GM21423 (cell line): ENCODE measurements at regions not wholly inside any gene's neighbourhood (a gene's known extent, or its start where the extent isn't known, plus 50 kb on each side); places are given as distances from the start of the nearest gene placed in this dataset.
A peak's percentile ranks its signal among the peaks of the same experiment; 100 is the strongest.

Experiments used
- ATAC-seq: cut with Tn5 transposase; IDR thresholded peaks from one replicate; pipeline ENCODE4 v1.9.1; 2021; ENCODE audit warnings: mild to moderate bottlenecking, moderate library complexity; ENCODE audit not compliant: unreplicated experiment

GRCh38 chr1:209341673-209342420, 241.7 kb upstream of the CAMK1G start:
- no peak for ATAC-seq

DNA sequence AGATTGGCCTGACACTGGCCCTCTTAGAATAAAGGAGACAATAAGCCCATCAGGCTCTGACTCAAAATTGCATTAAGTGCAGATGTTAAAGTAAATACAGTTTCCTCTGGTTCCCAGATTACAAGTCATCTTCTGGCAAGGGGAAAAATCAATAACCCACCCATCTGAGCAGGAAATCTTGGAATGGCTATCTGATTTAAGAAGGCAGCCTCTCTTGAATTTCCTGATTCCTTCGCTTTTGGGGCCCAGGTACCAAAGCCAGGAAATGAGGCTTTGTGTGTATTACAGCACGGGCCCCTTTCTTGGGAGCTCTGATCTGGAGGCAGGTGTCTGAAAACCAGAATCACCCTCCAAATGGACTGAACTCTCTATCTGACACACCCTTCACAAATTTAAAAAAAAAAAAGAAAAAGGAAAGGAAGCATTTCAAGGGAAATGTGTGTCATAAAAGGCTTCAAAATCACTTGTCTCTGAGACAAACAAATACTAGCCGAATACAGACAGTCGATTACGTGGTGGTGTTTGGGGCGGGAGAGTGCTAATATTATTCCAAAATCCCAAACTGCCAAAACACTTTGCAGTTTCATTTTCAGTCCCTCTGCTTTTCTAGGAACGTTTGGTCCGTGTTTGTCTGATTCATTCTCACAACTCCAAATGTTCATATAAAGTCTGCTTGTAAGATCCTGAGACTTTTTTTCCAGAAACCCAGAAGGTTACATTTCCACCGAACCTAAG, 240.9 kb upstream of the CAMK1G start:
- no peak for ATAC-seq

GRCh38 chr1:209343511-209343910, 240.0 kb upstream of the CAMK1G start:
- no peak for ATAC-seq

GRCh38 chr1:209344156-209344555, 239.4 kb upstream of the CAMK1G start:
- no peak for ATAC-seq

DNA sequence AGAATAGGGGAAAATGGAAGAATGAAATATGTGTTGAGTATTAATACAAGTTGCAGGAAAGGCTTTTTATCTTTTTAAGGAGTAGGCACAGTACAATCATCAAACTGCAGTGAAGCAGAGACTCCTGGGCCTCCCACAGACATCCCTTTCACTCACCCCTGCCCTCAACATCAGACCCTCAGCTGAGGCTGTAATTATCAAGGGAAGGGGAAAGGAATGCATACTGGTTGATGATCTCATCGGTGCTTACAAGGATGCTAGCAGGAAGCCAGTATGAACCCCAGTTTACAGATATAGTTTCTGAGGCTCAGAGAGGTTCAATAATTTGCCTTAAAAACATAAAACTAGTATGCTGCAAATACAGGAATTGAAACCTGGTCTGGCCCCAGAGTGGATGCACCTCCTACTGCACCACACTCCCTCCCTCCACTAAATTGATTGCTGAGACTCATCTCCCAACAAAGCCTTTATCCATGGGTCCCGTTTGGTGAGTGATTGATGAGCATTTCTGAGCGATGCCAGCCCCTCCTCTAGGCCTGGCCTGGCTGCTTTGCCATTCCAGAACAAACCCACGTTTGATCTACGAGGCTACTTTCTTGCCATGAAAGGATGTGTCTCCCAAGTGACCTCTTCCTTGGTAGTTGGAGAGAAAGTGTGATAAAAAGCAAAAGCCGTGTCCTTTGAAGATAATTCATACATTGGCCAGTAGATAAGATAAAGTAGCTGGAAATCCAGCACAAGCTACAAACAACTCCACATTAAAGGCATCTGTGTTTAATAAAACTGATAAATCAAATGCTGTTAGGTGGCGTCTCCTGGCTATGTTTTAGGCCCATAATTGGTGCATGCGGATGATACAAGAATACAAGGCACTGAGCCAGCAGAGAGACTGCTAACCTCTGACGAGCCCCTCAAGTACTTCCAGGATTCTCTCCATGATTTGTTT, 233.9 kb upstream of the CAMK1G start:
- ATAC-seq: no peak

DNA sequence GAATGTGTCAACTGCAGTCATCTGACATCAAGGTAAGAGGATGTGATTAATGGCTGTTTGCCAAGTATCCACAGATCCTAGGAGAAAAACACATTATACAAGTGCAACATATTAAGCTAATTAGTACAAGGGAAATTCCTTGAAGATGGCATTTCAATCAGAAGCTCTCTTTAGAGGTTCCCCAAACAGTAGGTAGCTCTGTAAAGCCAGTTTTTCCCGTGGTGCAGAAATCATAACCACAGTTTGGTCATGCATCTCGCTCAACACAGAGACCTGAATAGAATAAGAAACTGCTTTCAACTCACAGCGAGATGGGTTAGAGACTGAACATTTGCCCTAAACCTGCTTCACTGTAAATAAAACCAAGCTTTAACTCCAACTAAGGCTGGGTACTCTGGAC, 230.5 kb upstream of the CAMK1G start:
- ATAC-seq: no peak

DNA sequence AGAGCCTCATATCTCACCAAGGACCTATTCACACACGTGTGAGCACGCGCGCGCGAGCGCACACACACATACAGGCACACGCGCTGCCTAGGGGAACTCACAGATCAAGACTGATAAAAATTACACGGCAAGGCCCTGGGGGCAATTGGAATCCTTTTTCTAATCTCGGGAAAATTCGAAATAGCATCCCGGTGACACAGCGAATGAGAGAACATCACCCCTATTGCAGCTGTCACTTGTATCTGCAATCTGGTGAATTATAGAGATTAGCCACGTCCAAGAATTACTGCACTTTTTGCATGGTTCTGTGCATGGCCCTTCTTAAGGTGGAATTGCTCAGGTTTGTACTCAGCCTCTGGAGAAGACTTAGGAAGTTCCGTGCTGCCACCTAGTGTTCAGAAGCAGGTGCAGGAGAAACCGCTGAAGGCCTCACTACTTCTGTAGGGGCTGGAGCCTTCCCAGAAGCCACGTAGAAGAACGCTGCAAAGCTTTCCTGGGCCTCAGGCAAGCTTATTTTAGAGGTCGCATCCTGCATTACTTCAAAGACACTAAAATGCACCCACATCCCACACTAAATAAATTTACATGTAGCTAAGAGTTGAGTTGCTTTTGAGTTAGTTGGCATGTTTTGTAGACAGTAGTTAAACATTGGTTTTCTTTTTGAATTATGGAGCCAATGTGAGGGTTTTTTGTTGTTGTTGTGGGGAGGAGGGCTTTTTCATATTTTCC, 229.2 kb upstream of the CAMK1G start:
- peak; percentile 74 for ATAC-seq

DNA sequence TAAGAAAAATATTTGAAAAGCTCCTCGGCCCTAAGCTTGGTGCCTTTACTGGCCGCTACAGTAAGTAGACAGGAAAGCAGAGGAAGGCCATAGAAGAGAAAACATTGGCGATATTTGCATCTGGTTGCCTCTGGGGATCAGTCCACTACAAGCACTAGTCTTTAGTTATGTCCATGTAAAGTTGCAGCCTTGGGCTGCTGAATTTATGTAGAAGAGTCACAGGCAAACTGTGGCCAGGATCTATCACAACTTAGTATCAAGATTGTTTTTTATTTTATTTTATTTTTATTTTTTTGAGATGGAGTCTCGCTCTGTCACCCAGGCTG, 228.7 kb upstream of the CAMK1G start:
- no peak for ATAC-seq

GRCh38 chr1:209355415-209355814, 228.1 kb upstream of the CAMK1G start:
- no peak for ATAC-seq

GRCh38 chr1:209356976-209357377, 226.5 kb upstream of the CAMK1G start:
- no peak for ATAC-seq

DNA sequence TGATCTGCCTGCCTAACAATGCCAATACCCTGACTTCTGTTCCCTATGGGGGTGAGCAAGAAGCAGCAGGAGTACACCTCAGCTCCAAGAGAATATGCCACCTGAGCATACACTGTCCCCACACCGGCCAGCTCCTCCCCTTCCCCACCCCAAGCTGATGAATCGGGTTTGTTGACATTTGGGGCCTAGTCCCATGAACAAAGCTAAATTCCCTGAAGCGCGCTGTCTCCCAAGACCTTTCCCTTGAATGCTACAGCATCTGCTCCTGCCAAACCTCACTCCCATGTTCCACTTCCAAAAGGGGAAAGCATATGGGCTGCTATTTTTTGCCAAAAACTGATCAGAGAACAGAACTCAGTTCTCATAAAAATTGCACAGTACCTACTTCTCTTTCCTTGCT, 220.4 kb upstream of the CAMK1G start:
- no peak for ATAC-seq

- no peak for ATAC-seq
Measured at GRCh38 chr1:209364716-209365115, 218.8 kb upstream of the CAMK1G start.

- no peak for ATAC-seq
Measured at GRCh38 chr1:209367061-209367772, 216.3 kb upstream of the CAMK1G start.

DNA sequence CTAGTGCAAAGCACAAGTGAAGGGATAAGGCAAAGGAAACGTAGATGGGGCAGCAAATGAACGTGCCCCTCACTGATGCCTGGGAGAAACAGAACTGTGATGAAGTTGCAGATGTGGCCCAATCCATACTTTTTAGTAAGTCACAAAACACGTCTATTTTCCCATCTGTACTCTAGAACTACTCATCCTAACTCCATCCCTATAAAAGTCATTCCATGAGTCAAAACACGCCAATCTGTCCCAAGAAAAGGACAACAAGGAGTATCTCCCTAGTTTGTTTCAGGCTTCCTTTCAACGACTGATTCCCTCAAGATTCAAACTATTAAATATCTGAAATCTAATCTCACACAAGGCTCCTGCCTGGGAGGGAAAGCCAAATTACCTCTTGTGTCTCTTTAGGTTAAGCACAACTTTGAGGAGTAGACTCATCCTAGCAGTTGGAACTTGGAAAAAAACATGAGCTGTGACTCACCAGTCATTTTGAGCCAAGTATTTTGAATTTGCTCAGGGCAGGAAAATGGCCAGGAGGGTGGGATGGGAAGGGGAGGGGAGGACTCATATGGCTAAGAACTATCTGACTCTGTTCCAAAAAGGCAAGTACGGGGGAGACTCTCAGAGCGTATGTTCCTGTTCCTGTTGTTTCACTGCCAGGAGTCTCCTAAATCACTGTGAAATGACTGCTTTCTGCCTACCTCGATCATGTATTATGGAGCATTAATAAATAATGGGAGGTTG, 214.5 kb upstream of the CAMK1G start:
- no peak for ATAC-seq

- ATAC-seq: no peak
Measured at GRCh38 chr1:209370241-209370995, 213.1 kb upstream of the CAMK1G start.

DNA sequence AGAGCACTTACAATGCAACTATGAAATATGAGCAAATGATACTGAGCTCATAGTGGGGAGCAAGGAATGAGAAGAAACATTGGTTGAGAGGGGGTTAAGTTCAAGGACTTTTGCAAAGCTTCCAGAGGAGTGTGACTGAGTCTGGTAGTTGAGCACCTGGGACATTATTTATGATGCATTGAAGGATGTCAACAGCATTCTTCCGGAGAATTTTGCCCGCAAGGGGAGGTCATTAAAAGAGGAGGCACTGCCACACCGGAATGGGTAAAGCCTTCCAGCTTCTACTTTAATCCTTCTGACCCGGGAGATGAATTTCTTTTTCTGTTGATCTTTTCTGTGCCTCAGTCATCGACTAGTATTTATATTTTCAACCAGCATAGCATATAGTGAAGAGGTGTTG, 208.4 kb upstream of the CAMK1G start:
- no peak for ATAC-seq

- no peak for ATAC-seq
Measured at GRCh38 chr1:209375671-209376365, 207.7 kb upstream of the CAMK1G start.

DNA sequence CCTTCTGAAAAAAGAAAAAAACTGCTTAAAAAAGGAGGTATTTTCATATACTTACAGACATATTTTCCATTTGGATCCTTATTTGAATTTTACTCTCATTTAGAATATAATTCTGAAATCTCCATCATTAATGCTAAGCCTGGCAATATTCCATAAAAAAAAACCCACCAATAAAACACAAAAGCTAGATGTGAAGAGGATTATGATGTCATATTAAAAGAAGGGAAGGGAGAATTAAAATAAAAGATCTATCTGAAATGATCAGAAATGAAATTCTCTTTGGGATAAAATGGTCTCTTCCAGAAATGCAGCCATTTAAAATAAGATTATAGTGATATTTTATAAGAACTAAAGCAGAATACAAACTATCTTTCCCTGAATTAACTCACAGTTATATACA, 206.7 kb upstream of the CAMK1G start:
- ATAC-seq: no peak
